Brain microvascular endothelial cell (primary cell): ENCODE measurements at regions not wholly inside any gene's neighbourhood (a gene's known extent, or its start where the extent isn't known, plus 50 kb on each side); places are given as distances from the start of the nearest gene placed in this dataset.

ENCODE experiments used
- DNase-seq: peaks from one replicate; pipeline ENCODE4 v3.0.0-alpha.2; 2020
- H3K27ac ChIP-seq: fragments of 250-450 bp; sonication (Bioruptor Pico); 2 replicates; pipeline ENCODE4 v1.5.1; 2020; ENCODE audit warnings: mild to moderate bottlenecking, moderate library complexity
- H3K27me3 ChIP-seq: fragments of 250-450 bp; sonication (Bioruptor Pico); replicated peaks from 2 replicates; pipeline ENCODE4 v1.5.1; 2020; ENCODE audit warnings: mild to moderate bottlenecking
- H3K36me3 ChIP-seq: fragments of 250-450 bp; sonication (Bioruptor Pico); replicated peaks from 2 replicates; pipeline ENCODE4 v1.5.1; 2020; ENCODE audit warnings: mild to moderate bottlenecking
- H3K4me3 ChIP-seq: 2 replicates; pipeline ENCODE4 v1.5.1; 2011; ENCODE audit warnings: low read depth, mild to moderate bottlenecking, control low read depth, low read length, moderate library complexity
- in situ Hi-C: cut with HindIII; loops from 2 replicates; pipeline ENCODE4 v1.10.0; 2017; ENCODE audit warnings: low sequenced_read_pairs, low pct_ligation_motif_present
- TF ChIP-seq, protein P1 (sequence below): IDR thresholded peaks from 2 replicates; pipeline ENCODE4 v1.5.1; 2011; ENCODE audit warnings: low read depth, mild to moderate bottlenecking, moderate library complexity, low read length, control low read depth, inconsistent platforms; ENCODE audit errors: missing control alignments

DNA sequence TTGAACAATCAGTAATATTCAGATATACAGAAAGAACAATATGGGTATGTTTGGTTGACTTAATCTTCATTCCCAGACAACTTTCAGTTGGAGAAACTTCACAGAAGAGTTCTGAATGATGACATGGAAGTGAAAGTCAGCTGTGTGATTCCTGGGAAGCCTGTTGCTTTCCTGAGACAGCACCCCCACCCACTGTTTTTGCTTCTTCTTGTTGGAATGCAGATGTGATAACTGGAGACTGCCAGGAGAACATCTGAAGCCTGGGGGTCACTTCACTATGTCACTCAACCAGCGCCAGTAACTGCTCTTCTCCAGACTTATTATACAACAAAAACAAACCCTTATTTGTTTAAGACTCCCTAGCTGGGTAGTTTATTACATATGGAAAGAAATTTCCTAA, 599.4 kb downstream of the ZIC1 start:
- in situ Hi-C loops: no loop called here
- Histone ChIP-seq H3K36me3 (no peaks in the 10 kb centered on the region), H3K27ac (no peak overlapping the region), H3K27me3 (no peaks in the 10 kb centered on the region), H3K4me3 (no peak overlapping the region)
- TF ChIP-seq, protein P1, sequence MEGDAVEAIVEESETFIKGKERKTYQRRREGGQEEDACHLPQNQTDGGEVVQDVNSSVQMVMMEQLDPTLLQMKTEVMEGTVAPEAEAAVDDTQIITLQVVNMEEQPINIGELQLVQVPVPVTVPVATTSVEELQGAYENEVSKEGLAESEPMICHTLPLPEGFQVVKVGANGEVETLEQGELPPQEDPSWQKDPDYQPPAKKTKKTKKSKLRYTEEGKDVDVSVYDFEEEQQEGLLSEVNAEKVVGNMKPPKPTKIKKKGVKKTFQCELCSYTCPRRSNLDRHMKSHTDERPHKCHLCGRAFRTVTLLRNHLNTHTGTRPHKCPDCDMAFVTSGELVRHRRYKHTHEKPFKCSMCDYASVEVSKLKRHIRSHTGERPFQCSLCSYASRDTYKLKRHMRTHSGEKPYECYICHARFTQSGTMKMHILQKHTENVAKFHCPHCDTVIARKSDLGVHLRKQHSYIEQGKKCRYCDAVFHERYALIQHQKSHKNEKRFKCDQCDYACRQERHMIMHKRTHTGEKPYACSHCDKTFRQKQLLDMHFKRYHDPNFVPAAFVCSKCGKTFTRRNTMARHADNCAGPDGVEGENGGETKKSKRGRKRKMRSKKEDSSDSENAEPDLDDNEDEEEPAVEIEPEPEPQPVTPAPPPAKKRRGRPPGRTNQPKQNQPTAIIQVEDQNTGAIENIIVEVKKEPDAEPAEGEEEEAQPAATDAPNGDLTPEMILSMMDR: no peak
- peak; percentile 43 for DNase-seq

DNA sequence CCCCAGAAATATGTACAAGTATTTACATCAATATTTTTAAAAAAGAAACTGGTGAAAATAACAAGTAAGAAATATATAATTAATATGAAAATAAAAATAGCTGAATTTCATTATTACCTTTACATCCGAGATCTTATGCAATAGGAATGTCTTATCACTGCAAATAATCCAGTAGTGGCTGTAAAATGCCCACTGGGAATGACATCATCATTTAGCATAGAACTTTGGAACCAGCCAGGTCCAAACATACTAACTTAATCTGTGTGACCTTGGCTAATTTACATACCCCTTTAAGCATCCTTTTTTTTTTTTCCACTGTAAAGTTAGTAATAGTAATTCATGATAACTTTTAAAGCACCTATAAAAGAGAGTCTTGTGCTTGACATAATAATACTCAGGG, 611.7 kb downstream of the ZIC1 start:
- TF ChIP-seq, protein P1: no peak
- in situ Hi-C loops: no loop called here
- H3K36me3 ChIP-seq: no peaks in the 10 kb centered on the region

DNA sequence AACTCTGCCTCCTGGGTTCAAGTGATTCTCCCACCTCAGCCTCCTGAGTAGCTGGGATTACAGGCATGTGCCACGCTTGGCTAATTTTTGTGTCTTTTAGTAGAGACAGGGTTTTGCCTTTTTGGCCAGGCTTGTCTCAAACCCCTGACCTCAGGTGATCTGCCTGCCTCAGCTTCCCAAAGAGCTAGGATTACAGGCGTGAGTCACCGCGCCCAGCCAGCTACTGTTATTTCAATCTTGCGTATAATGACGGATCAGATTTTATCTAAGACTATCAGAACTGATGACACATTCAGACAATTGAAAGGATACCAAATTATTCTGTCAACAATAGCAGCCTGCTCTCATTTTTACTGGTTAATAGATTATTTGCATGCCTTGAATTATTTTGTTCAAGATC, 612.2 kb downstream of the ZIC1 start:
- in situ Hi-C loops: no loop called here
- H3K4me3 ChIP-seq: no peak overlapping the region
- no peak overlapping the region for H3K27ac ChIP-seq
- no peaks in the 10 kb centered on the region for H3K27me3 ChIP-seq
- H3K36me3 ChIP-seq: no peaks in the 10 kb centered on the region
- DNase-seq: peak; percentile 43
- TF ChIP-seq, protein P1: no peak

More for the DNA sequence above, 611.7 kb downstream of the ZIC1 start:
- no peak overlapping the region for H3K27ac ChIP-seq
- no peaks in the 10 kb centered on the region for H3K27me3 ChIP-seq
- DNase-seq: no peak
- no peak overlapping the region for H3K4me3 ChIP-seq

DNA sequence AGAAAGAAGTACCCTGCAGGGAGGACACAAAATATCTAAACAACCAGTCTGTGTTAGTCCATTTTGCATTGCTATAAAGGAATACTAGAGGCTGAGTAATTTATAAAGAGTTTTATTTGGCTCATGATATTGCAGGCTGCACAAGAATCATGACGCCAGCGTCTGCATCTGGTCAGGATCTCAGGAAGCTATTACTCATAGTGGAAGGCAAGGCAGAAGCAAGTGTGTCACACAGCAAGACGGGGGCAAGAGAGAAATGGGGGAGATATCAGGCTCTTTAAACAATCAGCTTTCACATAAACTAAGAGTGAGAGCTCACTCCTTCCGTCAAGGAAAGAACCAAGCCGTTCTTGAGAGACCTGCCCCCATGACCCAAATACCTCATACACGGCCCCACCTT, 614.8 kb downstream of the ZIC1 start:
- Histone ChIP-seq H3K27ac (peak overlapping the region; percentile 56), H3K36me3 (no peaks in the 10 kb centered on the region), H3K27me3 (no peaks in the 10 kb centered on the region), H3K4me3 (no peak overlapping the region)
- in situ Hi-C loops: no loop called here
- peak; percentile 93 for DNase-seq
- TF ChIP-seq, protein P1: no peak

DNA sequence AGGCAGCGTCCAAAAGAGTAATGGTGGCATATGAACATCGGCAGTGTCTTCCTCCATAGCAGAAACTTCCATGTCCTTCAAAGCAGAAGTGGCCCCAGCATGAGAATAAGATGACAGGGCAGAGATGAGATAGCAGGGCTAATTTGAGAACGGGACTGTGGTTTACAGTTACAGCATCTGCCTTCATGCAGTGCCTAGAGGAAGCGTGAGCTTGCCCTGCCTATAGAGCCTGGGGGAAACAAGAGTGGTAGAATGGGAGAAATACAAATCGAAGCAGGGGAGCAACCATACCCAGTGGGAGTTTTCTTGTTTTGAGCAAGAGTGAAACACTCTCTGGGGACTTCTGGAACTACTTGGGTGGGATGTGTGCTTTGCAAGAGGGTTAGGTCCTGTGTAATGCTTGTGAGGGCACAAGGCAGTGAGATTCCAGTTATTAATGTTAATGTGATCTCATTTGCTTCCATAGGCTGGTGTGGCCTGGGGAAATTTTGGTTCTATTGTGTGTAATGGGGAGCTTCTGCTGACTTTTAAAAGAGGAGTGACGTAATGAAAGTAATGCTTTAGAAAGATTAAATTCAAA, 616.9 kb downstream of the ZIC1 start:
- in situ Hi-C loops: no loop called here
- no peak overlapping the region for H3K27ac ChIP-seq
- TF ChIP-seq, protein P1: no peak
- H3K36me3 ChIP-seq: no peaks in the 10 kb centered on the region
- H3K27me3 ChIP-seq: no peaks in the 10 kb centered on the region
- DNase-seq: no peak
- H3K4me3 ChIP-seq: no peak overlapping the region

DNA sequence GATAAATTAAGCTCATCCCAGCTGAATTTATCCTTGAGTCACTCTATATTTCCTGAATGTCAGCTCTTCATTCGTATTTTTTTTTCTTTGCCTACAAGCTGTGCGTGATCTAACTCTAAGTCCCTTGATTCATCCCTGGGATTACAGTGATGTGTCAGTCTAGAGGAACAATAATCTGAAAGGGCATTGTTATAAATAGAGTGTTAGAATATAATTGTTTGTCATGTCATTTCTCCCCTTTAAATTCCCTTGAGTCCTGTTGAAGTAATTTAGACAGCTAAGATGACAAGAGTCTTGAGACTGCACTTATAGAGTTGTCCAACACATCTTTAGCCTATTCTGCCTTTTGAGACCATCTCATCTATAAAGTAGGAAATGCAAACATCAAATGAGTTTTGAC, 621.8 kb downstream of the ZIC1 start:
- in situ Hi-C loops: no loop called here
- DNase-seq: no peak
- H3K4me3 ChIP-seq: no peak overlapping the region
- H3K27ac ChIP-seq: no peak overlapping the region
- no peaks in the 10 kb centered on the region for H3K27me3 ChIP-seq
- TF ChIP-seq, protein P1: no peak
- no peaks in the 10 kb centered on the region for H3K36me3 ChIP-seq
